ENCODE measurements at regions not wholly inside any gene's neighbourhood (a gene's known extent, or its start where the extent isn't known, plus 50 kb on each side); places are given as distances from the start of the nearest gene placed in this dataset.
"Not testable (repeated sequence)": the region's sequence is repeated elsewhere in the genome, so short reads cannot be mapped to it uniquely, and the experiment has no call there.

GRCh38 chr13:62432295-62432694 is 1016.6 kb upstream of the PCDH20 start:
- in situ Hi-C loops (cut with MboI; ENCODE audit: low pct_unique_long_range_greater_than_20kb, low sequenced_read_pairs, unreplicated experiment), result no loop called here
- TF ChIP-seq CTCF (IDR thresholded peaks at IDR 0.05; ENCODE audit: extremely low read depth, insufficient read depth, missing control alignments), result no peak
- DNase-seq (ENCODE audit: low spot score), result no peak

- in situ Hi-C loops (cut with MboI; ENCODE audit: low pct_unique_long_range_greater_than_20kb, low sequenced_read_pairs, unreplicated experiment), result no loop called here
These were observed 1016.2 kb upstream of the PCDH20 start for GRCh38 chr13:62431852-62432251.

GRCh38 chr13:62418872-62419271 is 1003.2 kb upstream of the PCDH20 start:
- in situ Hi-C loops (cut with MboI; ENCODE audit: low pct_unique_long_range_greater_than_20kb, low sequenced_read_pairs, unreplicated experiment), result no loop called here
- no peak for DNase-seq (ENCODE audit: low spot score)
- TF ChIP-seq CTCF (IDR thresholded peaks at IDR 0.05; ENCODE audit: extremely low read depth, insufficient read depth, missing control alignments), result no peak

More at GRCh38 chr13:62431852-62432251, 1016.2 kb upstream of the PCDH20 start:
- TF ChIP-seq CTCF (IDR thresholded peaks at IDR 0.05; ENCODE audit: extremely low read depth, insufficient read depth, missing control alignments), result no peak
- no peak for DNase-seq (ENCODE audit: low spot score)

- no peak for TF ChIP-seq CTCF (IDR thresholded peaks at IDR 0.05; ENCODE audit: extremely low read depth, insufficient read depth, missing control alignments)
- in situ Hi-C loops (cut with MboI; ENCODE audit: low pct_unique_long_range_greater_than_20kb, low sequenced_read_pairs, unreplicated experiment), result no loop called here
These were observed 1002.7 kb upstream of the PCDH20 start for GRCh38 chr13:62418376-62418775.

GRCh38 chr13:62407871-62408270 is 992.2 kb upstream of the PCDH20 start:
- in situ Hi-C loops (cut with MboI; ENCODE audit: low pct_unique_long_range_greater_than_20kb, low sequenced_read_pairs, unreplicated experiment), result no loop called here
- no peak for DNase-seq (ENCODE audit: low spot score)
- no peak for TF ChIP-seq CTCF (IDR thresholded peaks at IDR 0.05; ENCODE audit: extremely low read depth, insufficient read depth, missing control alignments)

More at GRCh38 chr13:62418376-62418775, 1002.7 kb upstream of the PCDH20 start:
- no peak for DNase-seq (ENCODE audit: low spot score)

- no peak for DNase-seq (ENCODE audit: low spot score)
- no peak for TF ChIP-seq CTCF (IDR thresholded peaks at IDR 0.05; ENCODE audit: extremely low read depth, insufficient read depth, missing control alignments)
- in situ Hi-C loops (cut with MboI; ENCODE audit: low pct_unique_long_range_greater_than_20kb, low sequenced_read_pairs, unreplicated experiment), result no loop called here
These were observed 972.9 kb upstream of the PCDH20 start for GRCh38 chr13:62388515-62388914.

- in situ Hi-C loops (cut with MboI; ENCODE audit: low pct_unique_long_range_greater_than_20kb, low sequenced_read_pairs, unreplicated experiment), result no loop called here
- DNase-seq (ENCODE audit: low spot score), result no peak
- TF ChIP-seq CTCF (IDR thresholded peaks at IDR 0.05; ENCODE audit: extremely low read depth, insufficient read depth, missing control alignments), result peak; percentile 17
These were observed 972.0 kb upstream of the PCDH20 start for GRCh38 chr13:62387647-62388046.

GRCh38 chr13:62379241-62379640 is 963.6 kb upstream of the PCDH20 start:
- in situ Hi-C loops (cut with MboI; ENCODE audit: low pct_unique_long_range_greater_than_20kb, low sequenced_read_pairs, unreplicated experiment); DNase-seq (ENCODE audit: low spot score): not testable (repeated sequence)

All from GM13977 (cell line).